SW 1271 (cell line): ENCODE measurements at regions not wholly inside any gene's neighbourhood (a gene's known extent, or its start where the extent isn't known, plus 50 kb on each side); places are given as distances from the start of the nearest gene placed in this dataset.

ENCODE experiments used
- DNase-seq, 2 experiments: peaks; one replicate each; lab custom pipeline; 2025; lab: John Stamatoyannopoulos, UW

DNA sequence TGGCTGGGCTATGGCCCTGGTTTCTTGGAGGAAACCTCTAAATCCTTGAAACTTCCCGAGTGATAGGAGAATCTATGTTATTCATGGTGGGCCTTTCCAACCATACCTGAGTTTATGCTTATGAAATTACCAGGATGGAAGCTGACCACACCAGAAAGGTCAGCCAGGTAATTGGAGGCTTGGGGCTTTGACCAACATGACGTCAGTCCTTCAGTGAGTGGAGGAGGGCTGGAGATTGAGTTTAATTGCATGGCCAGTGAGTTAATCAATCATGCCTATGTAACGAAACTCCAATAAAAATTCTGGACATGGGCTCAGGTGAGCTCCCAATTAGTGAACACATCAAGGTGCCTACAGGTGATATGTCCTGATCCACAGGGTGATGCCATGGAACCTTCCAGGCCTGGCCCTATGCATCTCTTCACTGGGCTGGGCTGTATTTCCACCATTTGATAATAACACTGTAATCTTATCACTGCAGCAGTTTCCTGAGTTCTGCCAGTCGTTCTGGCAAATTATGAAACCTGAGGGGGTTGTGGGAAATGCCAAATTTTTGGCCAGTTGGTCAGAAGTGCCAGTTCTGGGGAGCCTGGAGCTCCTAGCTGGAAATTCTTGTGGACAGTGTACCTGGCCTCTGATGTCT, 106.5 kb downstream of the CDH26 start:
- DNase-seq, result no peak

DNA sequence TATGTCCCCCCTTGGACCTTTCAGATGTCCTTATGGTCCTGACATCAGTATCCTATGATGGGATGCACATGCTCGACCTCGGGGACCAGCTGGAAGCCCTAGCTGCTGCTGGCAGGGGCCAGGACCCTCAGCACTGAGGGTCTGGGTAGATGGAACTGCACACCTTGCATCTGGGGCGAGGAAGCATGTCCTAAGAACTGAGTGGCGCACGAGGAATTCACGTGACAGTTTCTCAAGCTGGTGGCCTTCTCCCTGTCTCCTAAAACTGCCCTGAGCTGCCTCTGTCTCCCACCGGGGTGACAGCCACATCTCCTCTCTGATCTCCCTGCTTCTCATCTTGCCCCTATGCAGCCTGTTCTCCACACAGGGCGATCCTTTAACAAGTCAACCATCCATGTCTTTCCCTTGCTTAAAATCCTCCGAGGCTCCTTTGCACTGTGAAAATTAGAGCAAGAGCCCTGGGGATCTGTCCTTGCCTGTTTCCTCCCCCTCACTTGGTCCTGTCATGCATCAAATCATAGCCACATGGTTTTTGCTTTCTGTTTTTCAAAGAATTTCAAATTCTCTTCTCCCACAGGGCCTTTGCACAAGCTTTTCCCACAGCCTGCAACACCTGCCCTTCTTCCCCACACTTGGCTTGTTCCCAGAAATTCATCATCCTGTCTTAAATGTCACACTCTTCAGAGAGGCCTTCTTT, 107.7 kb downstream of the CDH26 start:
- no peak for DNase-seq

DNA sequence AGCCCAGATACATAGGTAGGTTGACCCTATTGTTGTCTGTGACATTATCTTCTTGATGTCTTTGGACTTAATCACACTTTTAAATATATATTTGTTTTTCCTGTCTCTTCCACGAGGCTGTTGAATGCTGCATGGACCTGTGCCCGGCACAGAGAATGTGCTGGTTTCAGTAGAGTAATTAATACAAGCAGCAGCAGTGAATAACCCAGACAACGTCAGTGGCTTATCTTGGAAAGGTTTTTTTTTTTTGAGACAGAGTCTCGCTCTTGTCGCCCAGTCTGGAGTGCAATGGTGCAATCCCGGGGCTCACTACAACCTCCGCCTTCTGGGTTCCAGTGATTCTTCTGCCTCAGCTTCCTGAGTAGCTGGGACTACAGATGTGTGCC, 108.2 kb downstream of the CDH26 start:
- no peak for DNase-seq

DNA sequence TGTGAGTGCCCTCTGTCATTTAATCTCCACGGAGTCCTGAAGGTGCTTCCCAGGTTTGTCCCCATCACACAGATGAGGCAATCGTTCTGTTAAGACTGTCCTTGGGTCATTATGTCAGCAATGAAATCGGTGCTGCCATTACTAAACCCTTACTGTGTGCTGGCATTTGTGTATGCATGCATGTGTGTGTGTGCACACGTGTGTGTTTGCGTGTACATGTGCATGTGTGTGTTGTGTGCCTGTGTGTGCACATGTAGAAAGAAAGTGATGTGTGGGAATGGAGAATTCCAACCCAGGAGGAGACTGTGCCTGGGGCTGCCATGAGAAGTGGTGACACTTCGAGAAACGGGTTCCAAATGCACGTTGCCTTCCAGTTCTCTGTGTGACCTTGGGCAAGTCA, 110.3 kb downstream of the CDH26 start:
- no peak for DNase-seq

DNA sequence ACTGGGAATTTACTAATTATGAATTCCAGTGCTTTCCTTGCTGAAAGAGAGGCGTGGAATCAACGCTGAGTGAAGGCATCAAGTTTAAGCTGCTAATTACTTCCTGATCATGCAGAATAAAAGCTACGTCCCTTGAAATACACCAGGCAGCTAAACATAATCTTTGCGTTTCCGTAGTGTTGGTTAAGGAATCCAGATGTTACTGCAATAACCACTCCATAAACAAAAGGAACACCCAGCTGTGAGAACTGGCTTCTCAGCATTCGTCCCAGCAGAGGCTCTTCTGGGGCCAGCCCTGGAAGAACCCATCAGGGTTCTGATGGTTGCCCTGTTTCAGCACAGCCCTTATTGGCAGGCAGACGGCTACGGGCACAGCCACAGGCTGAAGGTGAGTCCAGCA, 111.4 kb downstream of the CDH26 start:
- no peak for DNase-seq

DNA sequence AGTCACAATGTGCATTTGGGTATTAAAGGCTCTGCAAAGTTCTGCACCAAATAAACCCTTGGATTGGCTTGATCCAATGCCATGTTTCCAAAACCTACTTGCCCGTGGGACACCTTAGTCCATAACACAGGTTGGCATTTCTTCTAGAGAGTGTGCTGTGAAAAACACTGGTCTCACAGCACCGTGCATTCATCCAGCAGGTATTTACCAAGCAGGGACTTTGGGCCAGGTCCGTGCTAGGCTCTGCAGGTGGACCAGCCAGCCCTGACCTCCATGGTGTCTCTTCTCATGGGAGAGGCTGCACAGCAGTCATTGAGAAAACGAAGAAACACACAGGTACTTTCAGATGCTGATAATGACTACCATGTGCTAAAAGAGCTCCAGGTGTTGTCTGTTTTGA, 112.6 kb downstream of the CDH26 start:
- DNase-seq, result no peak

DNA sequence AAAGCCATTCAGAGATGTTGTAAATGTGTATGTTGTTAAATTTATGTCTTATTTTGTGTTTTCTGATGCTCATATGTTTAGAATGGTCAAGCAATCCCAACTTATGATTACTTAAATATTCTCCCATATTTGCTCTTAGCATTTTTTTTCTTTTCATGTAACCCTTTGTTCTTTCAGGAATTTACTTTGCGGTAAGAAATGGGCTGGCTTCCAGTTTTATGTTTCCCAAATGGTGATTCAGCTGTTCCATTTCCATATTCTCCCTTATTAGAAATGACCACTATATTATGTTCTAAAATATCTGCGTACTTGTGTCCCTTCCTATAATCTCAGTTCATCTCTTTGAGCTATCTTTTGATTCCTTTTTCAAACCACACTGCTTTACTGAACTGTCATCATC, 113.7 kb downstream of the CDH26 start:
- no peak for DNase-seq

DNA sequence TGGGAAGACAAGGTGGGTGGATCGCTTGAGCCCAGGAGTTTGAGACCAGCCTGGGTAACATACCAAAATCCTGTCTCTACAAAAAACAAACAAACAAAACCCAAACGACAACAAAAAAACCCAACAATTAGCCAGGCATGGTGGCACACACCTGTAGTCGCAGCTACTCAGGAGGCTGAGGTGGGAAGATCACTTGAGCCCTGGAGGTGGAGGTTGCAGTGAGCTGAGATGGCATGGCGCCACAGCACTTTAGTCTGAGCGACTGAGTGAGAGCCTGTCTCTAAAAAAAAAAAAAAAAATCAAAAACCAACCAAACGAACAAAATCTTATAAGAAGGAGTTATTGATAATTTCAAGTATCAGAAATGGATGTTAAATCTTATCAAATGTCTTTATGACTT, 114.9 kb downstream of the CDH26 start:
- DNase-seq, result no peak

DNA sequence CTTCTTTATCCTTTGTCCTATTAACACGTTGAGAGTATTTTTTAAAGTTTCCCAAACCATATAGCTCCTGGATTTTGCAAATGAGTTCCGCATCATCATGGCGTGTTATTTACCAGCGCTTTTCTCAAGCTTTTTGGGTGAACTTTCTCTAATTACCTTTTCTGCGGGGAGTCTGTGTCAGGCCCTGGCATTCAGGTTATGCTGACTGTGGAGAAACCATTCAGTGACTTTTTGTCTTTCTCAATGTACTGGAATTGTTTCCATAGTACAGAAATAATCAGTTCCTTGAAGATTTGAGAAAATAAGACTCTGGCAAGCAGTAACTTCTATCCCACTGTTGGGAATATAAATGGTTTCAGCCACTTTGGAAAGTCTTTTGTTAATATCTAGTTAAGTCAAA, 115.3 kb downstream of the CDH26 start:
- no peak for DNase-seq

DNA sequence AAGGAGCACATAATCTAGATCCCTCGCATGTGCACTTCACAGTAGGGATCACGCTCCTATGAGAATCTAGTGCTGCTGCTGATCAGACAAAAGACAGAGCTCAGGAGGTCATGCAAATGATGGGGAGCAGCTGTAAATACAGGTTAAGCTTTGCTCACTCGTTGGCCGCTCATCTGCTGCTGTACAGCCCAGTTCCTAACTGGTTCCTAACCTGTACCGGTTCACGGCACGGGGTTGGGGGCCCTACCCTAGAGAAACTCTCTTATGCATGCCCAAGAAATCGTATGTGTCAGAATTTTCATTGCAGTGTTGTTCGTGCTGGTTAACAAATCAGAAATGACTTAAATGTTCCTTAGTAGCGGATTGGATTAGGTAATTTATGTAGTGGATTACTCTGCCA, 116.1 kb downstream of the CDH26 start:
- no peak for DNase-seq

DNA sequence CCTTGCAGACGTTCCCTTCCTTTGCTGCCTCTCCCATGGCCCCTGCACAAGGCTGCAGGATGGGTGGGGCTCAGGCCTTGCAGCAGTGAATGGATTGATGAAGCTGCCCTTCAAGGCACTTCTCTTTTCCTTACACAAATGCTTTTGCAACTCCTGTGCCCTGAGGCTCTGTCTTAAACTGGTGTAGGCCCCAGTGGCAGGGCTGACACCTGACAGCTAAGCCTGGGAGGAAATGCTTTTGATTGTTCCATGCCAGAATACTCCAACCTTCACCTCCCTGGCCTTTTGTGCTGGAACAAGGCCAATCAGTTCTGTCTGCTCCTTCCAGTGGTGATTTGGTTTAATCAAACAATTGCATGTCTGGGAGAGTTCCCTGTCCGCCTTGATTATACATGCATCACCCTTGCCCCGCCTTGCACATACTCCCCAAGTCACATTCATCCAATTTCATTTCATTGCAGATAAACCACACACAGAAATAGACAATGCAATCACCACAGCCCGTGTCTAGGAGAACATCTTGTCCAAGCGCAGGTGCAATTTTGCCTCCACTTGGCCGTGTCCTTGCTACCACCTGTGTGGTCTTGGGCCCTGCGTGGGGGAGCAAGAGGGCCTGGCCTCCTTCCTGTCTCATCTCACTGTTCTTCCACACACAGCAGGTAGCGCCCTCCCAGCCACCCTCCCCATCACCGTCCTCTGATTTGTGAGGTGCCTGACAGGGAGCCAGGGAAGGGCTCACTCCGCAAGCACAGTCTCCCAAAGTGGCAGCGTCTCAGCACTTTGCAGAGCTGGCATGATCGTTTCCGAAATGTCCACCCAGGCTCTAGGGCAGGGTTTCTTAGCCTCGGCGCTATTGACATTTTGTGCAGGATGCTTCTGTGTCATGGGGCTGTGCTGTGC, 120.4 kb downstream of the CDH26 start:
- no peak for DNase-seq

DNA sequence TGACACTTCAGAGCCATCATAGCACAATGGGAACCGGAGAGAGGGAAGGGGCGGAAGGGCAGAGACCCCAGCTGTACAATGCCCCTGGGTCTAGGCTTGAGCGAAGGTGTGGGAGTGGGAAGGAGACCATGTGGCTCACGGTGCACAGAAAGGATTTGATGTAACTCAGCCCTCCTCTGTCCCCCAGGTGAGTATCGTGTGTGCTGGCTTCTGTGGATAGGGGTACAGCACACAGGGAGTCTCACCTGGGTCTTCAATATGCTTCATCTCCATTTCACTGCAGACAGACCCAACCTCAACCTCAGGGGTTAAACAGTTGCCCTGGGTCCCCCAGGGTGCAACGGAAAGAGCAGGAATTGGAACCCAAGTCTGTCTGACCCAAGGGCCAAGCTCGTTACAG, 122.2 kb downstream of the CDH26 start:
- DNase-seq, result no peak

DNA sequence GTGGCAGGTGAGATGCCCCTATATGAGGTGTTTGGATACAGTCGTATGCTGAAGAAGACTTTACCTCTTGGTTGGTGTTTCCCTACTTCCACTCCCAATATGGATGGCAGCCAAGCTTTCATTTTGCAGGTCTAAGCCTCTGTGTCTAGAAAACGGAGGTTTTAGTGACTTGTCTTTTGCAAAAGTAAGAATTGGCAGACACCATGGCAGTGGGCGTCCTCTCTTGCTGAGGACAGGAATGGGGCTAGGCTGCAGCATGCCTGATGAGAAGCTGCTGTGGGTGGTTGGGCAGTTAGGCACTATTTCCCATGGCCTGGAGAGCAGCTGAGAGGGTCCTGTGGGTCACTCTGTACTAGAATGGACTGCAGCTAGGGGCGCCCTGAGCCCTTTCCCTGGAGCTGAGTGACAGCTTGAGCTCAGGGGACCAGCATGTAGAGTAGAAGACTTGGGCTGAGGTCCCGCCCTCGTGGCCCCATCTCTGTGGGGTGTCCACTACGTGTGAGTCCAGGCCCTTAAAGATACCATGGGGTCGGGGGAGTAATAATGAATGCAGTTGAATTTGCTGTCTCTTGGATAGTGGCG, 127.4 kb downstream of the CDH26 start:
- no peak for DNase-seq

DNA sequence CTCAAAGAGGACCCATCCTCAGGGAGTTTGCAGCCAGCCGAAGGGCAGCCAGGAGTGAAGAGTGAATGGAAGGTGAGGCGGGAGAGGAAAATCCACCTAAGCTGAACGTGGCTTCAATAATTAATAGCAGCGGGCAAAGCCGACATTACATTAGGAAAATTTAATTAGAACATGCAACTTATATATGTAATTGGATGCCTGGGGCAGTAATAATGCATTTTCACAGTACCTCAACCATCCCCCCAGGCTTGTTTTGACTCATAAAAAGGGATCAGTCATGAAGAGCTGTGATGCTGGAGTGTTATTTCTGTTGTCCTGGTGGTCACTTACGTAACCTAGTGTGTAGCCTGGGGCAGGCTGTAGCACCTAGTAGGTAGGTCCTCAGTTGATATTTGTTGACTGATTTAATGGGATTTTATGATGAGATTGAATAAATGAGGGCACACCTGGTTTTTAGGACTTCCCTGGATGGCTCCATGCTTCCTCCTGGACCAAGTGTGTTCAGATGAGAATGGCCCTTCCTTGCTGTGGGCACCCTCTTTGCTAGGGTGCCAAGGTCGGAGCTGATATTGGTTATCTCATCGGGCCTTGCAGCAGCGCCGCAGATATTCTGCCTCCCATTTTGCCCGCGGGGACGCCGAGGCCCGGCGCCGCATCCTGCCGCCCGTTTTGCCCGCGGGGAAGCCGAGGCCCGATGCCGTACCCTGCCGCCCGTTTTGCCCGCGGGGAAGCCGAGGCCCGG, 128.8 kb downstream of the CDH26 start:
- DNase-seq, result no peak

DNA sequence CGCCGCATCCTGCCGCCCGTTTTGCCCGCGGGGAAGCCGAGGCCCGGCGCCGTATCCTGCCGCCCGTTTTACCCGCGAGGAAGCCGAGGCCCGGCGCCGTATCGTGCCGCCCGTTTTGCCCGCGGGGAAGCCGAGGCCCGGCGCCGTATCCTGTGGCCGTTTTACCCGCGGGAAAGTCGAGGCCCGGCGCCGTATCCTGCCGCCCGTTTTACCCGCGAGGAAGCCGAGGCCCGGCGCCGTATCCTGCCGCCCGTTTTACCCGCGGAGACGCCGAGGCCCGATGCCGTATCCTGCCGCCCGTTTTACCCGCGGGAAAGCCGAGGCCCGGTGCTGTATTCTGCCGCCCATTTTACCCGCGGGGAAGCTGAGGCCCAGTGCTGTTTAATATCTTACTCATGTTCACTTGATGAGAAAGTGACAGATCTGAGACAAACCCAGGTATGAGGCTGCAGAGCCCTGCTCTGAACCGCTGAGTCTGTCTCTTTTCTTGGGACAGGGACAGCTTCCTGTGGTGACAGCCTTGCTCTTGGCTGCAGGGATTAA, 129.4 kb downstream of the CDH26 start:
- no peak for DNase-seq

DNA sequence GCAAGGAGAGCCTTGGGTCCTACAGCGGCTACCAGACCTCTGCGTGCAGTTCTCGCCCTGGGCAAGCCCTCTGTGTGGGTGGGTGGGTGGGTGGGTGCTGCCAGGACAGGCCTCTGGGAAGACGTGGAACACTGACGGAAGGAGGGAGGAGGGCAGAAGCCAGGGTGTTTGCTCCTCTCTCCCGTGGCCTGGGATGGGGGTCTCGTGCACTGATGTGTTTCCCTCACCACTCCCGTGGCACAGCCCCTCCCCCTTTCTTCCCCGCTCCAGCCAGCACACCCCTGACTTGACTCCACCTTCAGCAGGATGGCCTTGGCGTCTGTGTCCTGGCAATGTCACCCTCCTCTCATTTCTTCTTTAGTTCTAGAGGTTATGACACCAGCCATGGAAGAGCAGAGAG, 130.0 kb downstream of the CDH26 start:
- no peak for DNase-seq

DNA sequence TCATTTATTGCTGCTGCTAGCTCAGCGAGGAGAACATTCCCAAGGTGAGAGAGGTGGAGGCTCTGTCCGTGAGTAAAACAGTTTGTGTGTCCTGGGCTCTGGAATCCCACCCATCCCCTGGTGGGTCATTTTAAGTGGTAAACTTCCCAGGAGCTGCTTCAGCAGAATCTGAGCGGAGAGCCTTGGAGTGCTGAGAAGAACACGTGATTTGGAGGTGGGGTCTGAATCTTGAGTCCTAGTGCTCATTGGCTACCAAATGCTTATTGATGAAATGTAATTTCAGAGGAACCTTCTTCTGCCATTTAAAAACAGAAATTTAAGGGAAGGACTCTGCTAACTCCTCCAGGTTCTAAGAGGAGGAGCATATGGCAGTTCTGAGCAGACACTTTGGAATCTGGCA, 132.4 kb downstream of the CDH26 start:
- DNase-seq, result no peak

DNA sequence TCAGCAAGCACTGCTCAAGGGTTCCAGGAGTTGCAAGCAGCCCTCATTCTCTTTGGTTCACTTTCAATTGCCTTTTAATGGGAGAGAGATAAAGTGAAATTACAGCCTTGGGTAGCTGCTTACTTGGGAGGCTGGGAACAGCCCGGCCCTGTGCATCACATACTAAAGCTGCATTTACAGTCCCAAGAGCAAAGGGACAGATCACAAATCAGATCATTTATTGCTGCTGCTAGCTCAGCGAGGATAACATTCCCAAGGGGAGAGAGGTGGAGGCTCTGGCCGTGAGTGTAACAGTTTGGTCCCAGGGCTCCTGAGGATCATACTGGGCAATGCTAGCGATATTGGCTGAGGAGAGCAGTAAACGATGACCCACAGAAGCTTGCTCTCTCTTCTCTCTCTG, 133.1 kb downstream of the CDH26 start:
- no peak for DNase-seq

DNA sequence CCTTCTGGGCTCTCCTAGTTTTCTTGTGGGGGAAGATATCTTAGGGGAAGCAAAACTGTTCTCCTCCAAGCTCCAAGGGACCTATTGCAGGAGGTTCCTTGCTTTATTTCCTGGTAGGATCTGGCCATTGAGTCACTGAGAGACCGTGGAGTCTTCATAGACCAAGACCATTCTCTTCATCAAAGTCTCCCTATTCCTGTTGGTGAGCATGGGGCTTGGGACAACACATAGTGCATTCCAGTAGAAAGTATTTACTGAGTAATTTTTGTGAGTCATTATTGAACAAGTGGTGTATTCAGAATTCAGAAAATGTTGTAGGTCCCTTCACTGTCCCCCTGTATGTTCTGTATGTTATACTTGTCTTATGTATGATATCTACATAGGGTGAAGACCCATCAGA, 133.6 kb downstream of the CDH26 start:
- no peak for DNase-seq

DNA sequence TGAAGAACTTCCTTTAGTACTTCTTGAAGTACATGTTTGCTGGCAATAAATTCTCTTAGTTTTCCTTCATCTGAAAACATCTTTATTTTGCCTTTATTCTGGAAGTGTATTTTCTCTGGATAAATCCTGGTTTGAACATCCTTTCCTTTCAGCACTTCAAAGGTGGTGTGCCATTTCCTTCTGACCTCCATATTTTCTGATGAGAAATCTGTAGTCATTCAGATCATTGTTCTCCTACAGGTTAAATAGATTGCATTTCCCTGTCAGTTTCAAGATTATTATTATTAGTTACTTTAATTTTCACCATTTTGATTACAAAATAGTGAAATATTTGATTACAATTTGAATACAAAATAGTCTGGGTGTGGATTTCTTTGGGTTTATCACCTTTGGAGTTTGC, 134.5 kb downstream of the CDH26 start:
- no peak for DNase-seq

DNA sequence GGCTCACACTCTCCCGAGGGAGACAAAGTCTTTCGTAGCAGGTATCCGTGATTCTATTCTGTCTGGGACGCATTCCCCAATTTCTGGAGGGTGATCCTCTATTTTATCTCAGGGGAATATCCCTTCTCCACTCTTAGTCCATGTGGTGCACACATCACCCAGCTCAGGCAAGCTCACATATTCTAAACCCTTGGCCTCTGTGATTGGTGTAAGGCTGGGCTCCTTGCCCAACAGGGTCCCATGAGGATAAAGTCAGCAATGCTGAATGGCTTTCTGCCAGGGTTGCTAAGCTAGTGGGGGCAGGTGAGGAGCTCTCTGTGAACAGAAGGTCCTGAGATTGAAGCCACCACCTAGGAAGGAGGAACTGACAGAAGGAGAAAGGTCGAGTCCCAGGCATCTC, 137.2 kb downstream of the CDH26 start:
- DNase-seq, result no peak

DNA sequence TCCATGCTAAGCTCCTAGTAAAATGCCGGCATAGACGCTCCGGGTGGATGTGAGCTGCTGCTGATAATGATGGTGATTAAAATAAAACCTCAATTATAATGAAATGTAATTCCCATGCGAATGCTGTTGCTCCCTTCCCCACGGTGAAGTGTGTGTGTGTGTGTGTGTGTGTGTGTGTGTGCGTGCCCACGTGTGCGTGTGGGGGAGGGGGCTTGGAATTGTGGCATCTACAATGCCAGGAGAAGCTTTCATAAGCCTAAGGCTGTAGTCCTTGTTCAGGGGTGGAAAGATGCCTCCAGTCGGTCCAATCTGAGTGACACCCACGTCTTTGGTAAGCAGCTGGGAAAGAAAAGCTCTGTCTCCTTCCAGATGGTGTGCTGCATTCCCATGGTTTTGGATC, 137.9 kb downstream of the CDH26 start:
- DNase-seq, result no peak
